ENCODE measurements at regions not wholly inside any gene's neighbourhood (a gene's known extent, or its start where the extent isn't known, plus 50 kb on each side); places are given as distances from the start of the nearest gene placed in this dataset.
A peak's percentile ranks its signal among the peaks of the same experiment; 100 is the strongest.
"Not testable (repeated sequence)": the region's sequence is repeated elsewhere in the genome, so short reads cannot be mapped to it uniquely, and the experiment has no call there.

GRCh38 chr4:128688033-128688721 is 121.3 kb upstream of the JADE1 start:
- no peak for ATAC-seq

- peak; percentile 48 for ATAC-seq
These were observed 122.7 kb upstream of the JADE1 start for GRCh38 chr4:128686810-128687209.

GRCh38 chr4:128686032-128686465 is 123.5 kb upstream of the JADE1 start:
- ATAC-seq, result no peak

GRCh38 chr4:128684016-128684415 is 125.5 kb upstream of the JADE1 start:
- no peak for ATAC-seq

GRCh38 chr4:128682942-128683666 is 126.4 kb upstream of the JADE1 start:
- ATAC-seq, result no peak

- ATAC-seq, result no peak
These were observed 133.4 kb upstream of the JADE1 start for GRCh38 chr4:128676095-128676494.

- ATAC-seq, result no peak
These were observed 134.4 kb upstream of the JADE1 start for GRCh38 chr4:128675083-128675482.

- not testable (repeated sequence) for ATAC-seq
These were observed 136.3 kb upstream of the JADE1 start for GRCh38 chr4:128673159-128673558.

- ATAC-seq, result not testable (repeated sequence)
These were observed 136.9 kb upstream of the JADE1 start for GRCh38 chr4:128672596-128672995.

GRCh38 chr4:128670513-128670912 is 139.0 kb upstream of the JADE1 start:
- no peak for ATAC-seq

- ATAC-seq, result no peak
These were observed 140.9 kb upstream of the JADE1 start for GRCh38 chr4:128668566-128668965.

GRCh38 chr4:128665514-128665913 is 144.0 kb upstream of the JADE1 start:
- ATAC-seq, result no peak

GRCh38 chr4:128663325-128663724 is 146.2 kb upstream of the JADE1 start:
- no peak for ATAC-seq

- no peak for ATAC-seq
These were observed 148.0 kb upstream of the JADE1 start for GRCh38 chr4:128661479-128661878.

GRCh38 chr4:128660361-128661215 is 148.9 kb upstream of the JADE1 start:
- no peak for ATAC-seq

- no peak for ATAC-seq
These were observed 151.3 kb upstream of the JADE1 start for GRCh38 chr4:128658214-128658631.

- no peak for ATAC-seq
These were observed 151.9 kb upstream of the JADE1 start for GRCh38 chr4:128657638-128658037.

GRCh38 chr4:128654465-128654864 is 155.0 kb upstream of the JADE1 start:
- no peak for ATAC-seq

GRCh38 chr4:128653527-128654444 is 155.7 kb upstream of the JADE1 start:
- ATAC-seq, result no peak

- no peak for ATAC-seq
These were observed 159.8 kb upstream of the JADE1 start for GRCh38 chr4:128649575-128650205.

- no peak for ATAC-seq
These were observed 160.3 kb upstream of the JADE1 start for GRCh38 chr4:128649161-128649560.

- ATAC-seq, result no peak
These were observed 161.5 kb upstream of the JADE1 start for GRCh38 chr4:128648021-128648420.

Data from esophagus mucosa (tissue), 1 donor.